OCI-LY1 (cell line): ENCODE measurements at regions not wholly inside any gene's neighbourhood (a gene's known extent, or its start where the extent isn't known, plus 50 kb on each side); places are given as distances from the start of the nearest gene placed in this dataset.

Experiments
- H2AFZ ChIP-seq: fragments of 200-600 bp; sonication (generic), shearing (Covaris generic); 2 replicates; pipeline ENCODE4 v1.6.0; 2014; ENCODE audit warnings: antibody characterized with exemption, mild to moderate bottlenecking, low read length
- H3F3A ChIP-seq: fragments of 200-600 bp; sonication (generic), shearing (Covaris generic); 2 replicates; pipeline ENCODE4 v1.6.0; 2014; ENCODE audit warnings: mild to moderate bottlenecking, antibody characterized with exemption, low read length, moderate library complexity; ENCODE audit not compliant: insufficient read depth
- H3K27ac ChIP-seq: fragments of 200-600 bp; sonication (generic); 2 replicates; pipeline ENCODE4 v1.5.1; 2014; ENCODE audit warnings: low read length, mixed run types, mild to moderate bottlenecking, low read depth; ENCODE audit not compliant: poor library complexity, severe bottlenecking
- H3K27me3 ChIP-seq: fragments of 200-600 bp; sonication (generic); 2 replicates; pipeline ENCODE4 v1.6.0; 2014; ENCODE audit warnings: antibody characterized with exemption, mild to moderate bottlenecking, low read length, moderate library complexity; ENCODE audit not compliant: insufficient read depth
- H3K36me3 ChIP-seq: fragments of 200-600 bp; sonication (generic); 2 replicates; pipeline ENCODE4 v1.6.1; 2014; ENCODE audit warnings: mild to moderate bottlenecking, antibody characterized with exemption, low read length, moderate library complexity, mixed read lengths; ENCODE audit not compliant: insufficient read depth
- H3K4me1 ChIP-seq: fragments of 200-600 bp; sonication (generic); 2 replicates; pipeline ENCODE4 v1.5.1; 2014; ENCODE audit warnings: mild to moderate bottlenecking, low read length, moderate library complexity; ENCODE audit not compliant: insufficient read depth, severe bottlenecking
- H3K4me2 ChIP-seq: fragments of 200-600 bp; sonication (generic), shearing (Covaris generic); 2 replicates; pipeline ENCODE4 v1.6.1; 2014; ENCODE audit warnings: low read length
- H3K4me3 ChIP-seq: fragments of 200-600 bp; sonication (generic); 2 replicates; pipeline ENCODE4 v1.5.1; 2014; ENCODE audit warnings: low read length, low read depth, mild to moderate bottlenecking, mixed read lengths; ENCODE audit not compliant: poor library complexity, severe bottlenecking
- H3K79me2 ChIP-seq: fragments of 200-600 bp; shearing (Covaris generic); 2 replicates; pipeline ENCODE4 v1.6.1; 2016; ENCODE audit warnings: mixed run types, low read length, mixed read lengths; ENCODE audit not compliant: insufficient read depth
- H3K9ac ChIP-seq: fragments of 200-600 bp; sonication (generic), shearing (Covaris generic); 2 replicates; pipeline ENCODE4 v1.6.1; 2014; ENCODE audit warnings: mild to moderate bottlenecking, low read length, mixed read lengths
- H3K9me2 ChIP-seq: fragments of 200-600 bp; sonication (generic), shearing (Covaris generic); 2 replicates; pipeline ENCODE4 v1.6.1; 2014; ENCODE audit warnings: low read depth, mild to moderate bottlenecking, low read length, mixed read lengths
- H3K9me3 ChIP-seq: fragments of 200-600 bp; shearing (Covaris generic); 2 replicates; pipeline ENCODE4 v1.6.1; 2014; ENCODE audit warnings: low read length, mixed read lengths
- H4K20me1 ChIP-seq: fragments of 200-600 bp; sonication (generic), shearing (Covaris generic); 2 replicates; pipeline ENCODE4 v1.6.0; 2016; ENCODE audit warnings: mild to moderate bottlenecking, low read length; ENCODE audit not compliant: insufficient read depth
- CTCF ChIP-seq: fragments of 200-600 bp; sonication (generic), shearing (Covaris generic); IDR thresholded peaks from 2 replicates; pipeline ENCODE4 v1.5.1; 2017; ENCODE audit warnings: mild to moderate bottlenecking, antibody characterized with exemption, low read length, moderate library complexity, mixed read lengths
- EZH2 ChIP-seq: fragments of 200-600 bp; sonication (generic), shearing (Covaris generic); IDR thresholded peaks from 2 replicates; pipeline ENCODE4 v1.8.0; 2017; ENCODE audit warnings: borderline replicate concordance, mixed run types, mild to moderate bottlenecking, antibody characterized with exemption, low read length, moderate library complexity, mixed read lengths

- H3K9ac ChIP-seq: no peak overlapping the region
- no peaks in the 10 kb centered on the region for H3K4me1 ChIP-seq
- H3K36me3 ChIP-seq: no peaks in the 10 kb centered on the region
- no peaks in the 10 kb centered on the region for H3F3A ChIP-seq
- no peak overlapping the region for H3K4me3 ChIP-seq
- H3K9me2 ChIP-seq: no peaks in the 10 kb centered on the region
- H3K27me3 ChIP-seq: no peaks in the 10 kb centered on the region
- no peaks in the 10 kb centered on the region for H3K79me2 ChIP-seq
- H3K9me3 ChIP-seq: no peaks in the 10 kb centered on the region
- H3K27ac ChIP-seq: no peak overlapping the region
- no peak for TF ChIP-seq CTCF
- TF ChIP-seq EZH2: no peak
- H3K4me2 ChIP-seq: no peak overlapping the region
- H4K20me1 ChIP-seq: no peaks in the 10 kb centered on the region
- no peak overlapping the region for H2AFZ ChIP-seq
Measured at GRCh38 chr1:60622486-60622885, 459.9 kb upstream of the NFIA start.

GRCh38 chr1:60621368-60621851 lies 461.0 kb upstream of the NFIA start:
- TF ChIP-seq CTCF: no peak
- TF ChIP-seq EZH2: no peak
- Histone ChIP-seq H3K36me3 (no peaks in the 10 kb centered on the region), H3K79me2 (no peaks in the 10 kb centered on the region)

GRCh38 chr1:60620087-60620486 lies 462.3 kb upstream of the NFIA start:
- Histone ChIP-seq H3K9me2 (no peaks in the 10 kb centered on the region), H3K4me2 (no peak overlapping the region), H3K27me3 (no peaks in the 10 kb centered on the region), H3K4me1 (no peaks in the 10 kb centered on the region), H3K4me3 (no peak overlapping the region), H3K9ac (no peak overlapping the region), H3F3A (no peaks in the 10 kb centered on the region), H3K79me2 (no peaks in the 10 kb centered on the region), H3K36me3 (no peaks in the 10 kb centered on the region), H3K9me3 (no peaks in the 10 kb centered on the region), H3K27ac (no peak overlapping the region), H2AFZ (no peak overlapping the region), H4K20me1 (no peaks in the 10 kb centered on the region)
- TF ChIP-seq CTCF (no peak), EZH2 (no peak)

More at GRCh38 chr1:60621368-60621851, 461.0 kb upstream of the NFIA start:
- Histone ChIP-seq H3K4me3 (no peak overlapping the region), H3K4me2 (no peak overlapping the region), H3K27me3 (no peaks in the 10 kb centered on the region), H2AFZ (no peak overlapping the region), H3K27ac (no peak overlapping the region), H3K9me3 (no peaks in the 10 kb centered on the region), H3K9ac (no peak overlapping the region), H3K4me1 (no peaks in the 10 kb centered on the region), H3F3A (no peaks in the 10 kb centered on the region), H3K9me2 (no peaks in the 10 kb centered on the region), H4K20me1 (no peaks in the 10 kb centered on the region)
